HEK293T (cell line): ENCODE measurements at regions not wholly inside any gene's neighbourhood (a gene's known extent, or its start where the extent isn't known, plus 50 kb on each side); places are given as distances from the start of the nearest gene placed in this dataset.

Experiments used
- BHLHE40 ChIP-seq: fragments of 450-650 bp; IDR thresholded peaks from 2 replicates; pipeline ENCODE4 v1.6.1; 2016; ENCODE audit warnings: mild to moderate bottlenecking, moderate library complexity, borderline replicate concordance
- FOXK2 ChIP-seq: fragments of 450-650 bp; IDR thresholded peaks from 2 replicates; pipeline ENCODE4 v1.6.1; 2016; ENCODE audit warnings: mild to moderate bottlenecking
- TF ChIP-seq, protein P1 (sequence below): fragments of 450-650 bp; IDR thresholded peaks from 2 replicates; pipeline ENCODE4 v1.6.1; 2016

DNA sequence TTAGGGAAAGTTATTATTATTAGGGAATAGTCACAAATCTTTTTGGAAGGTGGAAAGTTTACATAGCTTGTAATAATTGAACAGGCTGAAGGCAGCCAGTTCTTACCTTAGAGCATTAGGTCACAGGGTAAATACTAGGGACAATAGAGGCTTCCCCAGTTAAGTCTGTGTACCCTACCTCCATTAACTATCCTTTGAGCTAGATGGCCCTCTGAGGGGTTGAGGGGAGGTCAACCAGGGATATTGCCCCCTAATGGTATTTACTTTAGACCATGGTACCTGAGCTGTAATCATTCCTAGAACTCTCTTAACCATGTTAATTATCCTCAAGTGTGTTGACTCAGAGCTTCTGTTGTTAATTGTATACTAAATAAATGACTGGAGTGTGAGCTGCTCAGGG is 120.5 kb upstream of the SCN7A start:
- TF ChIP-seq, protein P1, sequence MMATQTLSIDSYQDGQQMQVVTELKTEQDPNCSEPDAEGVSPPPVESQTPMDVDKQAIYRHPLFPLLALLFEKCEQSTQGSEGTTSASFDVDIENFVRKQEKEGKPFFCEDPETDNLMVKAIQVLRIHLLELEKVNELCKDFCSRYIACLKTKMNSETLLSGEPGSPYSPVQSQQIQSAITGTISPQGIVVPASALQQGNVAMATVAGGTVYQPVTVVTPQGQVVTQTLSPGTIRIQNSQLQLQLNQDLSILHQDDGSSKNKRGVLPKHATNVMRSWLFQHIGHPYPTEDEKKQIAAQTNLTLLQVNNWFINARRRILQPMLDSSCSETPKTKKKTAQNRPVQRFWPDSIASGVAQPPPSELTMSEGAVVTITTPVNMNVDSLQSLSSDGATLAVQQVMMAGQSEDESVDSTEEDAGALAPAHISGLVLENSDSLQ, result no peak
- TF ChIP-seq BHLHE40, result no peak
- TF ChIP-seq FOXK2, result no peak
